GM12875 (cell line): ENCODE measurements at regions not wholly inside any gene's neighbourhood (a gene's known extent, or its start where the extent isn't known, plus 50 kb on each side); places are given as distances from the start of the nearest gene placed in this dataset.

Experiments
- H3K4me3 ChIP-seq: one replicate; pipeline ENCODE4 v1.5.1; 2011; ENCODE audit warnings: low read depth, low read length, control low read depth
- TF ChIP-seq, protein P1 (sequence below): IDR thresholded peaks from 2 replicates; pipeline ENCODE4 v1.5.1; 2011; ENCODE audit warnings: low read depth, mild to moderate bottlenecking, control low read depth, inconsistent platforms, low read length, moderate library complexity, borderline replicate concordance; ENCODE audit not compliant: insufficient read depth

DNA sequence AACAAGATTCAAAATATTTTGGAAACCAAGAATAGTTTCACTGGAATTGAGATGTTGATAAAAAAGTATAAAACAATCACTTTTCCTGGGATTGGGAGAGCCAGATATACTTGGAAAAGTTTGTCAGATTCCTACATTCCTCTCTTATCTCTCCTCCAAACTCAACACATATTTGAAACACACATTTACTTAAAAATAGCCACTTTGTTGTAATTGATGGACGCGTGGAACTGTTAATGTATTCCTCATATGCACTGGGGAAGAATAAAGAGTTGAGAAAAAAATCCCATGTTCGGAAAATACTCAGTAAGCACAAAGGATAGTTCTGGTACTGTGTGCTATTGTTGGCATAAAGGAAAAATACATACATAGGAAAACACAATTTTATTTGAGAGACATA, 195.6 kb upstream of the FLRT2 start:
- TF ChIP-seq, protein P1, sequence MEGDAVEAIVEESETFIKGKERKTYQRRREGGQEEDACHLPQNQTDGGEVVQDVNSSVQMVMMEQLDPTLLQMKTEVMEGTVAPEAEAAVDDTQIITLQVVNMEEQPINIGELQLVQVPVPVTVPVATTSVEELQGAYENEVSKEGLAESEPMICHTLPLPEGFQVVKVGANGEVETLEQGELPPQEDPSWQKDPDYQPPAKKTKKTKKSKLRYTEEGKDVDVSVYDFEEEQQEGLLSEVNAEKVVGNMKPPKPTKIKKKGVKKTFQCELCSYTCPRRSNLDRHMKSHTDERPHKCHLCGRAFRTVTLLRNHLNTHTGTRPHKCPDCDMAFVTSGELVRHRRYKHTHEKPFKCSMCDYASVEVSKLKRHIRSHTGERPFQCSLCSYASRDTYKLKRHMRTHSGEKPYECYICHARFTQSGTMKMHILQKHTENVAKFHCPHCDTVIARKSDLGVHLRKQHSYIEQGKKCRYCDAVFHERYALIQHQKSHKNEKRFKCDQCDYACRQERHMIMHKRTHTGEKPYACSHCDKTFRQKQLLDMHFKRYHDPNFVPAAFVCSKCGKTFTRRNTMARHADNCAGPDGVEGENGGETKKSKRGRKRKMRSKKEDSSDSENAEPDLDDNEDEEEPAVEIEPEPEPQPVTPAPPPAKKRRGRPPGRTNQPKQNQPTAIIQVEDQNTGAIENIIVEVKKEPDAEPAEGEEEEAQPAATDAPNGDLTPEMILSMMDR = no peak
- no peak overlapping the region for H3K4me3 ChIP-seq

DNA sequence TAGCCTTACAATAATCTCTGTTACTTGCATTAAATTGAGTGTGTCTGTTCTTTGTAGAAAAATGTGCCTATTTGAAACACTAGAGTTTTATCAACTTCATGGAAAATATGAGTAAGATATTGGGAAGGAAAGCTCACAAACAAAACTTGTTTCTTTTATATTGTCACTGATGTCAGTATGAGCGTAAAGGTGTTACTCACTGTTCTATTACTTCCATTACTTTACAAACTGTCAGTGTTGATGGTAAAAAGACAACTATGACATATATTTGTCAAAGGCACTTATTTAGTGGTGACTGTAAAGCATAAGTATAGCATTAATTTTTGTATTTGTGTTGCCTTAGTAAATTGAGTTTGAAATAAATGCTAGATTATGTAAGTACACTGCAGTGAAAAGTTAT, 193.7 kb upstream of the FLRT2 start:
- H3K4me3 ChIP-seq = no peak overlapping the region
- TF ChIP-seq, protein P1 = no peak

DNA sequence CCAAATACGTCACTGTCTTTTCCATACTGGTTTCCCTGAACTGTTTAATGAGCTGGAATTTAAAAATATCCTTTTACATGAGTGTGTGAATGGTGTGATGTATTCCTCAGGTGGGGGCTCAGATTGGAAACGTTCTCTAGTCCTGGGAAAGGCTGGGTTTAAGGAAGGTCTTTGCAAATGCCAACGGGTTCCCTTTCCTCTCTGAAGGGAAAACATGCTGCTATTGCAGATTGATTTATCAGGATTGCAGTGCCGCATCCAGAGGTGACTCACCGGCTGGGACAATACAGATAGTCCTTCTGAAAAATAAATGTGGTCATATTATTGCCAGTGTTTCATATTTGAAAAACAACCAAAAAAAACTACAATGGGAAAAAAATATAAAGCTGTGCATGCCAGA, 193.1 kb upstream of the FLRT2 start:
- H3K4me3 ChIP-seq = no peak overlapping the region
- TF ChIP-seq, protein P1 = no peak

DNA sequence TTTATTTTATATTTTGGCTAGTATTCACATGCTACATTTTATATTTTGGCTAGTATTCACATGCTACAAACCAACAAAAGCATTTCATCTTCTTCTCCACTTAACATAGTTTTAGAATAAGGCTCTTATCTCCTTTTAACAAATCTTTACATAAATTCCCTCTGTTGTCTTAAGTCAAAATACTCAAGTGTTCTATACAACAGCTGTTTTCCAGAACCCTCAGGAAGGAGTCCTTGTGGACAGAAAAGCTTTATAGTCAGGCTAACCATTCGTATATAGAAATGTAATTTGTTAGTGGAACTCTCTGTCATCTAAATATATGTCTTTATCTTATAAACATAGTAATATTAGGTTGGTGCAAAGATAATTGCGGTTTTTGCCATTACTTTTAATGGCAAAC, 191.0 kb upstream of the FLRT2 start:
- no peak overlapping the region for H3K4me3 ChIP-seq
- TF ChIP-seq, protein P1 = no peak

DNA sequence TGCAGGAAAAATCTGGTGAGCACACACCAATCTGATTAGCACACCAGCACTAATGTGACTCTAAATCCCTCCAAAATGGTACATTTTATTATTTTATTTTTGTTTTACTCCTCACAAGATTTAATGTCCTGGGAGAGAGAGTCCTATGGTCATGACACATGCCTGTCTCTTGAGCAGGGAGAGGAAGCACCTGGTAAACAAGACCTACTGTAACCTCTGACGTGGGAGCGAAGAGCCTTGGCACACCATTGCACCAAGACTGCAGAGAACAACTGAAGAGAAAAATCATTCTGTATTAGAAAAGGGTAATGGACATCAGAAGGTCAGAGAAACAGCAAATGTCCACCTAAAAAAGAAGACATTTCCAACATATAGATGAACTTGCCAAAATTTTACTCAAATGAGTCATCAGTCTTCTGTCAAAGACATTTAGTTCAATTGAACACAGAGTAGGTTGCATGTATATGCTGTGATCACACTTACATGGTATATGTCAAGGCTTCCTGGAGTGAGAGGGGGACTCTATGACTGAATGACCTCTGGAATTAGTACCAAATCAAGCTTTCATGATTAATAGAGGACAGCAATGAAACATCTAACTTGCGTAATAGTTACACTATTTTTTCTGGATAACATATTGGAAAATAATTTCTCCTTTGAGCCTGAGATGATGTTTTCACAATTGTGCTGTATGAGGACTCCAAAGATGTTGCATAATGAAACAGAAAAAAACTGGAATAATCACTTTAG, 186.9 kb upstream of the FLRT2 start:
- no peak overlapping the region for H3K4me3 ChIP-seq
- TF ChIP-seq, protein P1 = no peak

DNA sequence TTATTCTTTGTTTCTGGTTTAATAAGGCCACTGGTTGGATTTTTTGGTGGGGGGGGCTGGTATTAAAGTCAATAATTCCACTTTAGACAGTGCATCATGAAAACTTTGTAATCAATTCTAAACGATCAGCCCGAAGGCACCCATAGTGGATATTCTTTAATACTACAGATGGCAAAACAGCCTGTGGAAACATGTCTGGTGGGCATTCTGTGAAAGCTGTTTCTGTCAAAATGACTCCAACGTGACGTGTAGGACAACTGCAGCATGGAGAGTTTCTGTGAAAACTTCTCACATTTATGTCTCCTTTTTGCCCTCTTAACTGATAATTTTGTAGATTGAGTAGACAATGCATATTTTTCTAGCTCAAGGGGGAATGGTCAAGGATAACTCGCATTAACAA, 185.8 kb upstream of the FLRT2 start:
- TF ChIP-seq, protein P1 = no peak
- H3K4me3 ChIP-seq = no peak overlapping the region

DNA sequence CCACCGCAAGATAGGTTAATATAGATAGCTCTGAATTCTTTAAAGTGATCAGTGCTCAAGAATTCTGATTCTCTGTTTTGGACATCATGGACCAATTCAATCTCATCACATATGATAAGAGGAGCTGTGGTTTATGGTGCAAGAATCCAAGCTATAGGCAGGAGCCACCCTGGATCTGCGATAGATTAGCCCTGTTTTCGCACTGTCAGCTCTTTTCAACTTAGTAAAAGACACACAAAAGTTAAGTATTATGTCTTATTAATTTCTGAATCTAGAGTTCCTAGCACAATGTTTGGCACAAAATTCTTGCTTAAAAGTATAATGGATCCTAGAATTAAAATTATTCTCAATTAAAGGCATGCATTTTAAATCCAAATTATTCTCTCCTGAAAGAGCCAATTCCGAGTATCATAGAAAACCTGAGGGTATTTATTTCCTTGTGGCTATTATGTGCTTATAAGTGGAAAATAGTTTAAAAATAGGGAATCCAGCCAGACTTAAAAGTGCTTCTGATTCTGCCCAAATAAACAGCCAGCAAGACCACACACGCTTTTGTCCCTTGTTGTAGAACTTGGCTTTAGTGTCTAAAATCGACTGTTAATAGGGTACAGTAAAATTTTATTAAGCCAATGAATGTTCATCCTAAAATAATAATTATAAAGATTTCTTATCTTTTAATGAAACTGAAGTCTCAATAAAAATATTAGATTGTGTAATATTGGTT, 184.9 kb upstream of the FLRT2 start:
- TF ChIP-seq, protein P1 = no peak
- no peak overlapping the region for H3K4me3 ChIP-seq
